K562 (cell line): ENCODE measurements at regions not wholly inside any gene's neighbourhood (a gene's known extent, or its start where the extent isn't known, plus 50 kb on each side); places are given as distances from the start of the nearest gene placed in this dataset.

Experiments used
- ATAC-seq: fragments of 200-7000 bp; cut with Tn5 transposase; 3 replicates; pipeline ENCODE4 v1.9.1; 2020; ENCODE audit warnings: moderate library complexity
- BruUV-seq: library from RNA; stranded (reverse); fragments of 400-500 nt; replicated peaks from 2 replicates; lab custom pipeline; 2021; lab: Mats Ljungman, UMichigan
- CTCF ChIA-PET: fragments of 300-600 bp; formaldehyde crosslinking; extraction: SDS; loops from one replicate; lab custom pipeline; 2021; ENCODE audit warnings: low intra/inter-chr PET ratio; lab: Yijun Ruan, JAX
- POLR2A ChIA-PET: fragments of 300-600, 350-650 bp; sonication (Branson Sonifier 250); formaldehyde crosslinking; extraction: SDS; loops from one replicate; lab custom pipeline; 2021; ENCODE audit warnings: antibody characterized with exemption, inconsistent platforms; lab: Yijun Ruan, JAX
- DNase-seq, 4 experiments: peaks; one replicate each; pipeline versions ENCODE4 v3.0.0 to v3.0.0-alpha.2; 2011 to 2018; ENCODE audit warnings: low spot score in 3 of 4, mixed read lengths in 3 of 4; ENCODE audit errors: extremely low read depth in 1 of 4
- FAIRE-seq: peaks from 2 replicates; lab custom pipeline; 2011; peaks lifted over from hg19 to GRCh38; lab: Jason Lieb, UNC
- H2AFZ ChIP-seq: 2 replicates; pipeline ENCODE4 v1.6.0; 2011; ENCODE audit warnings: low read depth, low read length, control low read depth, inconsistent platforms
- H3K27ac ChIP-seq: fragments of 200-600 bp; 3 replicates; pipeline ENCODE4 v1.8.0; 2011; ENCODE audit warnings: low read depth, mild to moderate bottlenecking, control low read depth, inconsistent platforms, low read length, moderate library complexity, mixed read lengths; ENCODE audit errors: extremely low read depth
- H3K27me3 ChIP-seq, 2 experiments: fragments of 300-600 bp in 1 of 2; 2 replicates in 1 of 2; 3 replicates in 1 of 2; pipeline versions ENCODE4 v1.6.0 to v1.8.0; 2011; ENCODE audit warnings: inconsistent platforms in 2 of 2, low read length in 2 of 2, mild to moderate bottlenecking in 1 of 2, mixed read lengths in 1 of 2, moderate library complexity in 1 of 2; ENCODE audit not compliant: control insufficient read depth in 2 of 2, insufficient read depth in 2 of 2
- H3K36me3 ChIP-seq: fragments of 300-600 bp; 3 replicates; pipeline ENCODE4 v1.8.0; 2011; ENCODE audit warnings: mild to moderate bottlenecking, low read length, inconsistent platforms; ENCODE audit not compliant: control insufficient read depth, insufficient read depth
- H3K4me1 ChIP-seq, 2 experiments: fragments of 200-600 bp in 1 of 2; replicated peaks in 1 of 2; 2 replicates in 1 of 2; 3 replicates in 1 of 2; pipeline versions ENCODE4 v1.5.1 to v1.8.0; 2011; ENCODE audit warnings: inconsistent platforms in 2 of 2, low read length in 2 of 2, mild to moderate bottlenecking in 1 of 2, mixed read lengths in 1 of 2, moderate library complexity in 1 of 2; ENCODE audit not compliant: control insufficient read depth in 2 of 2, insufficient read depth in 2 of 2
- H3K4me2 ChIP-seq: 2 replicates; pipeline ENCODE4 v1.6.1; 2011; ENCODE audit warnings: low read length, control low read depth, inconsistent platforms, mixed read lengths; ENCODE audit not compliant: insufficient read depth
- H3K4me3 ChIP-seq: fragments of 200-600 bp; sonication (generic), shearing (Covaris generic); 2 replicates; pipeline ENCODE4 v1.5.1; 2016; ENCODE audit warnings: control low read depth, inconsistent platforms
- H3K79me2 ChIP-seq: fragments of 200-600 bp; 3 replicates; pipeline ENCODE4 v1.8.0; 2011; ENCODE audit warnings: low read length, inconsistent platforms; ENCODE audit not compliant: control insufficient read depth, insufficient read depth
- H3K9ac ChIP-seq, 2 experiments: 2 replicates each; pipeline versions ENCODE4 v1.6.0 to v1.6.1; 2011; ENCODE audit warnings: low read depth in 2 of 2, low read length in 2 of 2, control low read depth in 1 of 2, inconsistent platforms in 1 of 2, mild to moderate bottlenecking in 1 of 2, mixed read lengths in 1 of 2; ENCODE audit not compliant: insufficient read depth in 1 of 2
- H3K9me1 ChIP-seq: one replicate; pipeline ENCODE4 v1.6.0; 2011; ENCODE audit warnings: inconsistent platforms, mild to moderate bottlenecking, low read length, moderate library complexity; ENCODE audit not compliant: control insufficient read depth, insufficient read depth
- H3K9me3 ChIP-seq: replicated peaks from 2 replicates; pipeline ENCODE4 v1.5.1; 2011; ENCODE audit warnings: low read depth, low read length, inconsistent platforms; ENCODE audit not compliant: control insufficient read depth, insufficient read depth
- H4K20me1 ChIP-seq: replicated peaks from 2 replicates; pipeline ENCODE4 v1.6.1; 2011; ENCODE audit warnings: low read length, inconsistent platforms, mixed read lengths; ENCODE audit not compliant: control insufficient read depth, insufficient read depth
- DIDO1 ChIP-seq: fragments of 450-650 bp; IDR thresholded peaks from 2 replicates; pipeline ENCODE4 v1.6.1; 2016; ENCODE audit warnings: low read depth, missing biosample characterization, missing genetic modification characterization
- HOMEZ ChIP-seq: fragments of 250-450 bp; sonication (Bioruptor Pico); IDR thresholded peaks from 2 replicates; pipeline ENCODE4 v1.4.0; 2020; ENCODE audit warnings: mild to moderate bottlenecking, moderate library complexity
- PBX2 ChIP-seq, 2 experiments: IDR thresholded peaks in 1 of 2; conservative IDR thresholded peaks in 1 of 2; 2 replicates each; pipeline ENCODE4 v1.6.1; 2016; ENCODE audit warnings: low read depth in 2 of 2, mild to moderate bottlenecking in 1 of 2, missing compliant biosample characterization in 1 of 2, missing genetic modification characterization in 1 of 2, moderate library complexity in 1 of 2
- RUNX1 ChIP-seq: sonication (generic); IDR thresholded peaks from 2 replicates; pipeline ENCODE4 v1.6.1; 2016; ENCODE audit warnings: antibody characterized with exemption, low read depth
- SMARCA5 ChIP-seq: fragments of 450-650 bp; IDR thresholded peaks from 2 replicates; pipeline ENCODE4 v1.6.1; 2016
- TAF7 ChIP-seq: fragments of 450-650 bp; IDR thresholded peaks from 2 replicates; pipeline ENCODE4 v1.6.1; 2016; ENCODE audit warnings: missing genetic modification characterization, missing compliant biosample characterization
- WHSC1 ChIP-seq: IDR thresholded peaks from one replicate; pipeline ENCODE4 v1.6.1; 2012; ENCODE audit warnings: low read length, control low read depth, inconsistent platforms
- WGBS: fragments of 100-300 bp; shearing (Covaris generic); methylation state at CpG from one replicate; pipeline ENCODE4 v1.1.6; 2016; ENCODE audit warnings: low coverage, mixed read lengths; ENCODE audit not compliant: insufficient coverage; ENCODE audit errors: missing lambda C conversion rate; 5-methylcytosine and 5-hydroxymethylcytosine counted together
- in situ Hi-C: fragments of 300-500 bp; cut with MboI; formaldehyde crosslinking; loops from 4 replicates; pipeline ENCODE4 v1.15.0; 2018; ENCODE audit warnings: inconsistent platforms, mixed read lengths
- intact Hi-C: fragments of 100-400 bp; cut with micrococcal nuclease; formaldehyde crosslinking; loops from 2 replicates; pipeline ENCODE4 v1.14.2; 2022

- no peaks in the 10 kb centered on the region for H3K4me1 ChIP-seq
- no peak for TF ChIP-seq HOMEZ (CRISPR knock-in tag)
- TF ChIP-seq DIDO1 (tag): no peak
- TF ChIP-seq PBX2 (CRISPR knock-in tag; IDR thresholded peaks at IDR 0.05; ENCODE audit: low read depth): no peak
- TF ChIP-seq PBX2 (tag; conservative IDR thresholded peaks at IDR 0.05; ENCODE audit: low read depth): no peak
- no peak for TF ChIP-seq RUNX1
- no peak for TF ChIP-seq TAF7 (tag)
- TF ChIP-seq WHSC1: no peak
- no peak for TF ChIP-seq SMARCA5
- no peak overlapping the region for H3K4me3 ChIP-seq
- DNase-seq (no peak), FAIRE-seq (no peak), ATAC-seq (no peak)
- BruUV-seq: no TSS peak
- POLR2A ChIA-PET: no interaction called here
- 0% methylated on average over 7 of the region's 7 CpGs for WGBS
- H3K4me2 ChIP-seq: no peak overlapping the region
- H3K9me3 ChIP-seq: no peaks in the 10 kb centered on the region
- CTCF ChIA-PET: no interaction called here
- H3K9me1 ChIP-seq: no peaks in the 10 kb centered on the region
- H2AFZ ChIP-seq: no peak overlapping the region
- H3K27ac ChIP-seq: no peak overlapping the region
- H3K79me2 ChIP-seq: no peaks in the 10 kb centered on the region
- no peaks in the 10 kb centered on the region for H3K27me3 ChIP-seq
- intact Hi-C loops: no loop called here
- no peaks in the 10 kb centered on the region for H3K36me3 ChIP-seq
- in situ Hi-C loops: no loop called here
- H3K9ac ChIP-seq: no peak overlapping the region
- H4K20me1 ChIP-seq: no peaks in the 10 kb centered on the region
Observed at GRCh38 chr5:162487528-162488525, 420.3 kb downstream of the GABRG2 start.
